Motor neuron (in vitro differentiated cells): ENCODE measurements at regions not wholly inside any gene's neighbourhood (a gene's known extent, or its start where the extent isn't known, plus 50 kb on each side); places are given as distances from the start of the nearest gene placed in this dataset.
"Not testable (repeated sequence)": the region's sequence is repeated elsewhere in the genome, so short reads cannot be mapped to it uniquely, and the experiment has no call there.

Experiments
- ATAC-seq, 8 experiments: fragments of 200-7000 bp; cut with Tn5 transposase; replicated peaks in 6 of 8; 2 replicates each; pipeline ENCODE4 v1.8.0; 2021; ENCODE audit warnings: mild to moderate bottlenecking in 8 of 8, moderate library complexity in 8 of 8
- H3K27ac ChIP-seq, 2 donors: fragments of 250-450 bp; sonication (Bioruptor Pico); 2 replicates each; pipeline ENCODE4 v1.9.0; 2021; ENCODE audit warnings: antibody characterized with exemption in 2 of 2, mild to moderate bottlenecking in 2 of 2, moderate library complexity in 1 of 2
- H3K4me1 ChIP-seq, 2 donors: fragments of 250-450 bp; sonication (Bioruptor Pico); replicated peaks in 1 of 2; 2 replicates each; pipeline ENCODE4 v1.6.1; 2021; ENCODE audit warnings: antibody characterized with exemption in 2 of 2, mild to moderate bottlenecking in 2 of 2, moderate library complexity in 1 of 2
- H3K4me3 ChIP-seq, 5 donors: fragments of 250-450 bp; sonication (Bioruptor Pico); 2 replicates each; pipeline ENCODE4 v1.9.0; 2021; ENCODE audit warnings: antibody characterized with exemption in 5 of 5, mild to moderate bottlenecking in 5 of 5, moderate library complexity in 4 of 5
- WGBS, 10 experiments: fragments of 450-650 bp; shearing (Covaris generic); methylation state at CpG; one replicate each; pipeline ENCODE4 v1.0.0; 2022; 5-methylcytosine and 5-hydroxymethylcytosine counted together
- in situ Hi-C, 9 experiments: fragments of 400-800 bp; cut with MboI; loops; one replicate each; pipeline ENCODE4 v1.15.0; 2021; ENCODE audit warnings: low sequenced_read_pairs in 9 of 9, low pct_unique_long_range_greater_than_20kb in 2 of 9; ENCODE audit not compliant: unreplicated experiment in 9 of 9

DNA sequence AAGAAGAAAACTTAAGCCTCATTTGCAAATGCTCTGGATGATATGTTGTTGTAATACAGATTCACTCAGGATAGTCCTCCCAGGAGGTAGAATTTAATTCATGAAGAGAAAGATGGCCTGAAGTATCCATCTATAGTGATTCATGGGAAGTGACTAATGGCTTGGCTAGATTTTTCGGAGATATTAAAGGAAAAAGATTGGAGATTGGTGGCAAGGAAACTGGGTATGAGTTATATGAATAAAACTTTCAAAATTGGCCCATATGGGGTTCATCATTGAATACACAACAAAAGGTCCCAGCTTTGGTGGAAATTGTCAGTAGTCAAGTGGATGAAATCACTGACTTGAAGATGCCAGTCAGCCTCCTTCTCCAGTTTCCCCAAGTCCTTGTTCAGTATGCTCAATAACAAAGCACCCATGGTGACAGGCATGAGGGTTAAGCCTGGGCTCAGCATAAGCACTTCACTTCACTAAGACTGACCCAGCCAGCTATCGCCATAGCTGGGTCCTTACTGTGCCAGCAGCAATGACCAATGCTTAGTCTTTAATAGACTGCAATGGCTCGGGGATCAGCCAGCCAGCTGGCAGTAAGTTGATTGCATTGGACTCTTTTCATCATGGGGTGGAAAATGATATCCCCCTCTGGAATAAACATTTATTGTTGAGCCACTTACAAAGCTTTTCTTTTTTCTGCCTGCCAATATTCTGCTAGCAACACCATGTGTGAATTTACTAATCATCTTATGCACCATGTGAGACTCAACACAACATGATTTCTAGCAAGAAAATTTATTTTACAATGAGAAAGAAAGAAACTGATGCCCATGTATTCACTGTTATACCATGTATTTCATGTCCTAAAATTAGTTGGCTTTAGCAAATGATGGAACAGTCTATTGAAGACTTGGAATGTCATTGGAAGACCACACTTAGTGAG, 176.6 kb upstream of the TACR1 start:
- in situ Hi-C loops = no loop called here
- 33 to 100% (median 82%) methylated on average over 2 to 3 of the region's 3 CpGs; no CpG with 5 or more reads in 2 of the 10 experiments for WGBS, 10 experiments

GRCh38 chr2:75374414-75374957, 175.2 kb upstream of the TACR1 start:
- H3K27ac ChIP-seq, H3K4me3 ChIP-seq, in situ Hi-C loops: not testable (repeated sequence)
- 50 to 100% (median 64%) methylated on average over 1 to 5 of the region's 6 CpGs; no CpG with 5 or more reads in 5 of the 10 experiments for WGBS, 10 experiments
- peak in 7 of 8 experiments; percentile 46 to 91 (median 80) for ATAC-seq
- H3K4me1 ChIP-seq = peaks cover 0 to 10% of the 10 kb centered on the region in 2 donors

More for the DNA sequence above, 176.6 kb upstream of the TACR1 start:
- Histone ChIP-seq H3K4me1 (peaks cover 0 to 10% of the 10 kb centered on the region in 2 donors), H3K4me3 (no peak overlapping the region), H3K27ac (no peak overlapping the region)
- ATAC-seq = no peak

DNA sequence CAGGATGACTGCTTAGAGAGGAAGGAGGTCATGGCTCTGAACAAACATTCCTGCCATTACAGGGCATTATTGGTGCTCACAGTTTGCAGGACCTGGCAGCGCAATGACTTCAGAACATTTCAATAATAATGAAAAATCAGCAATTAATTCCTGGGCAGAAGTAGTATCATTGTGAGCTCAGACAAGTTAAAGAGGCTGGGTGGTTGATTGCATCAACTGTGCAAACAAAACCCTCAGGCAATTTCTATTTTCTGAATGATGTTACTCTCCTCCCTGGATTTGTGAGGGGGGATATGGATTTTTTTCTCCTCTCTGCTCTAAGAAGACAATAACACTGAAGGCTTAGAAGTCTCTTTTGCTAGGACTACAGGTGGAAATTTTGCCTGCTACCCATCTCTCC, 168.1 kb upstream of the TACR1 start:
- WGBS, 10 experiments = 60 to 100% (median 100%) methylated on average over 1 of the region's 1 CpG; no CpG with 5 or more reads in 3 of the 10 experiments
- in situ Hi-C loops = no loop called here
- H3K4me1 ChIP-seq = no peaks in the 10 kb centered on the region
- no peak overlapping the region for H3K4me3 ChIP-seq
- peak in 4 of 8 experiments; percentile 34 to 87 (median 59) for ATAC-seq
- no peak overlapping the region for H3K27ac ChIP-seq

DNA sequence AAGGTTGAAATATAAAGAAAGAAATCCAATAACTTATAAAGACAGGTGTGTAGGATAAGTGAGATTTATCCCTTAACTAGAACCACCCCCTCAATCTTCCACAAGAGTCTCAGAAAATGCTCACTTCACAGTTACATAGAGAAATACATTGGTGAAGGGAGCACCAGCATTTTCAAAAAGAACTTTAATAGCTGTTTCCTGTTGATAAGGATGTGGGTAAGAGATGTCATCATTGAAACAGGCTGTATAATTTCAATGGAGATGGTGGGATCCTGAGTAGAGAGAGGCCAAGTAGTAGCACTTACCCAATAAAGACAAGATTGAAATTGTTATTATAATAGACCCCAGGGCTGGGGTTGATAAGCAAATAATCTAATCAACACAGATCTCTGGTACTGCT, 162.2 kb upstream of the TACR1 start:
- no peak for ATAC-seq
- Histone ChIP-seq H3K4me1 (no peaks in the 10 kb centered on the region), H3K4me3 (no peak overlapping the region), H3K27ac (no peak overlapping the region)
- in situ Hi-C loops = no loop called here

- Histone ChIP-seq H3K4me1 (no peaks in the 10 kb centered on the region), H3K4me3 (no peak overlapping the region), H3K27ac (no peak overlapping the region)
- in situ Hi-C loops = no loop called here
- ATAC-seq = no peak
- 14 to 100% (median 100%) methylated on average over 1 of the region's 1 CpG; no CpG with 5 or more reads in 1 of the 10 experiments for WGBS, 10 experiments
Measured at GRCh38 chr2:75360945-75361344, 161.6 kb upstream of the TACR1 start.

DNA sequence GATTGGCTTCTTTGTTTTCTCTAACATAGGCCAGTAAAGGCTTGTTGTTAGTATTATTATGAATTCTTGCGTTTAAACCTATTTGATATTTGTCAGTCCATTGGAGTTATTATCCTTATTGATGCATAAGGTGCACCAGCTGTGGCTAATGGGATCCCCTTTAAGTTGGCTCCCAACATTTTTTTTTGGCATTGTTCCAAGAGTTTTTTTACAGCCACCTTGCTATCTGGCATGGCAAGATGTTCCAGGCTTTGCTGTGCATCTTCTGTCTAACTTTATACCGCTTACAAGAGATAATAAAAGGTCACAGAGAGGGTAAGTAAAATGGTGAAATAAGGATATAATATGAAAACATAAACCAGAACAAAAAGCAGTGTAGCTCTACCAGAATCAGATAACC, 157.5 kb upstream of the TACR1 start:
- no peak overlapping the region for H3K4me3 ChIP-seq
- ATAC-seq = no peak
- in situ Hi-C loops = no loop called here
- WGBS, 10 experiments = 0 to 100% (median 83%) methylated on average over 1 to 2 of the region's 2 CpGs; no CpG with 5 or more reads in 1 of the 10 experiments
- H3K4me1 ChIP-seq = peaks cover 0 to 9% of the 10 kb centered on the region in 2 donors
- H3K27ac ChIP-seq = no peak overlapping the region

DNA sequence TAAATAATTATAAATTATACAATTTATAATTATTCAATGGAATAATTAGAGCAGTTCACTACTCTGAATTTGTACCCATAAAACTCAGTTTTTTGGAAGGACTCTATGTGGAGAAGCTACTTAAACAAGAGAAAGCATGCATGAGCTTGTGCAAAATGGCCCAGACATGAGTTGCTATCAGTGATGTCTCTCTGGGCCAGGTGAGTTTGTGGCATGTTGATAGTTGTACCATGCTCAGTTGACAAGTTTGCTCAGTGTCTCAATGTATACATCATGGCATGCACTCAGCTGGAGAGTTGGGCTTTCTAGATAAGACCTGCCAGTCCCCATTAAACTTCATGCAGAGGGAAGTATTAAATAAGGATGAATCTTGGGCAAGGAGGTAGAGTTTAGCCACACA, 153.8 kb upstream of the TACR1 start:
- Histone ChIP-seq H3K4me1 (peaks cover 0 to 16% of the 10 kb centered on the region in 2 donors), H3K4me3 (no peak overlapping the region), H3K27ac (no peak overlapping the region)
- in situ Hi-C loops = no loop called here
- ATAC-seq = no peak

DNA sequence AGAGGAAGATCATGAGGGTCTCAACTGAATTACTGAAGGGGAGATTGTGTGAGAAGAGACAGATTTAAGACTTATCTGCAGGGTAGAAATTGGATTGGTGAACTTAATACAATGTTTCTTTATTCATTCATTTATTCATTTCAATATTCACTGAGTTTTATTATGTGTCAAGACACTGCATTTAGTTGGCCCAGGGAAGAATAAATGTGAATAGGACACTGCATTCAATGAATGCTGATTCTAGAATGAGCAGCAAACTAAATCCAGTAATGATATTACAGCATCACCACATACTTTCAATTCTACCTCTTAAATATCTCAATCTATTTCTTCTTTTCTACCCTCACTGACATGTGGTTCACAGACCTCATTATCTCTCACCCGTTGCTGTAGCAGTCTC, 149.0 kb upstream of the TACR1 start:
- 0 to 100% (median 88%) methylated on average over 1 of the region's 1 CpG; no CpG with 5 or more reads in 5 of the 10 experiments for WGBS, 10 experiments
- Histone ChIP-seq H3K4me3 (no peak overlapping the region), H3K27ac (no peak overlapping the region), H3K4me1 (peaks cover 11 to 44% of the 10 kb centered on the region in 2 donors)
- in situ Hi-C loops = no loop called here
- peak in 2 of 8 experiments; percentile 60 to 74 for ATAC-seq

GRCh38 chr2:75344146-75344545, 144.8 kb upstream of the TACR1 start:
- Histone ChIP-seq H3K27ac (no peak overlapping the region), H3K4me3 (no peak overlapping the region), H3K4me1 (peaks cover 11 to 51% of the 10 kb centered on the region in 2 donors)
- no peak for ATAC-seq
- in situ Hi-C loops = no loop called here
- WGBS, 10 experiments = 80 to 100% (median 94%) methylated on average over 1 of the region's 1 CpG; no CpG with 5 or more reads in 4 of the 10 experiments

DNA sequence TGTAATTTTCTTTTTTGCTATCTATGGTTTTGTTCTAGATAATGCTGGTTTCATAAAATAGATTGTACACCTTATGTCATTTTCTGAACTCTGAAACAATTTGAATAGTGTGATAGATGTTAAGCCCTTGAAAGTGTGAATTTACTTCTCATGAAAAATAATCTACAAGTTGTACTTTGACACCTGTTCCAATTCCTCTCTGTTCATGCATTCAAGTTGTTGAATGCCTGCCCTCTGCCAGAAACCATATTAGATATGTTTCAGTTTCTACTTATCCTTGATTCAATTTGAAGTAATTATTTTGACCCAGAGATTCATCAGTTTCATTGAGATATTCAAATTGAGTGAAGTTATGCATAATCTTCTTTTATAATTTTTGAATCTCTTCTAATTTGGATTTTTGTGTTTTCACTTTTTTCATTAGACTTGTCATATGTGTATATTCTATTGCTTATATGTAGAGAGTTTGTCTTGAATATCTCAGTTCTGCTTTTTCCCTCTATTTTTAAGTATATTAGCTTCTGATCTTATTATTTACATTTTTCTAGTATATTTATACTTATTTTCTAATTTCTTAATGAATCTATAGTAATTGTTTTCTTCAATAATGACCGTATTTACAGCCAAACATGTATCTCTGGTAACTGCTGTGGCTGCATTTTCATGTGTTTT, 143.3 kb upstream of the TACR1 start:
- in situ Hi-C loops = no loop called here
- no peak for ATAC-seq
- H3K4me1 ChIP-seq = peaks cover 11 to 53% of the 10 kb centered on the region in 2 donors
- no peak overlapping the region for H3K27ac ChIP-seq
- 11 to 100% (median 95%) methylated on average over 1 of the region's 1 CpG; no CpG with 5 or more reads in 1 of the 10 experiments for WGBS, 10 experiments
- H3K4me3 ChIP-seq = no peak overlapping the region

DNA sequence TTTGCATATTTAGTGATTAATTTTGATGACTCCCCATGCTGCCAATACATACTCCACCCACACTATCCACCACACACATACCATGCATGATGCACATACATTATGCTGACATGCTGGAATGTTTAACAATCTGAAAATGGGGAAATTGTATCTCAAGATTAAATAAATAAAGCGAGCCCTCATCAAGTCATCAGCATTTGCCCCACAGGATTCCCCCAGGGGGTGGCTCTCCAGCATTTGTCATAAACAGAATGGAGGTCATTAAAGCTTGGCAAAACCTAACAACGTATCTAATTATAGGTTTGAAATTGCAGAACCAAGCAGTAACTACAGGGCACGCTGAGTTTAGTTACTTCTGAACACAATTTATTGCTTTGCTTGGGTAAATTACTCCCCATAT, 141.2 kb upstream of the TACR1 start:
- peak in 4 of 8 experiments; percentile 19 to 95 (median 93) for ATAC-seq
- Histone ChIP-seq H3K4me3 (no peak overlapping the region), H3K4me1 (peaks cover 9 to 39% of the 10 kb centered on the region in 2 donors), H3K27ac (no peak overlapping the region)
- WGBS, 10 experiments = 0 to 88% (median 82%) methylated on average over 2 to 3 of the region's 3 CpGs; no CpG with 5 or more reads in 5 of the 10 experiments
- in situ Hi-C loops = no loop called here

- Histone ChIP-seq H3K27ac (no peak overlapping the region), H3K4me3 (no peak overlapping the region), H3K4me1 (peaks cover 0 to 20% of the 10 kb centered on the region in 2 donors)
- 25 to 93% (median 81%) methylated on average over 2 to 5 of the region's 5 CpGs; no CpG with 5 or more reads in 1 of the 10 experiments for WGBS, 10 experiments
- in situ Hi-C loops = no loop called here
- ATAC-seq = peak in 1 of 8 experiments; percentile 1
Measured at GRCh38 chr2:75338461-75338860, 139.1 kb upstream of the TACR1 start.

- no peak for ATAC-seq
- Histone ChIP-seq H3K27ac (no peak overlapping the region), H3K4me3 (no peak overlapping the region), H3K4me1 (peaks cover 0 to 19% of the 10 kb centered on the region in 2 donors)
- in situ Hi-C loops = no loop called here
- WGBS, 10 experiments = 50 to 100% (median 86%) methylated on average over 1 to 3 of the region's 3 CpGs; no CpG with 5 or more reads in 1 of the 10 experiments
Measured at GRCh38 chr2:75337619-75338018, 138.3 kb upstream of the TACR1 start.
